ENCODE measurements at regions not wholly inside any gene's neighbourhood (a gene's known extent, or its start where the extent isn't known, plus 50 kb on each side); places are given as distances from the start of the nearest gene placed in this dataset.

DNA sequence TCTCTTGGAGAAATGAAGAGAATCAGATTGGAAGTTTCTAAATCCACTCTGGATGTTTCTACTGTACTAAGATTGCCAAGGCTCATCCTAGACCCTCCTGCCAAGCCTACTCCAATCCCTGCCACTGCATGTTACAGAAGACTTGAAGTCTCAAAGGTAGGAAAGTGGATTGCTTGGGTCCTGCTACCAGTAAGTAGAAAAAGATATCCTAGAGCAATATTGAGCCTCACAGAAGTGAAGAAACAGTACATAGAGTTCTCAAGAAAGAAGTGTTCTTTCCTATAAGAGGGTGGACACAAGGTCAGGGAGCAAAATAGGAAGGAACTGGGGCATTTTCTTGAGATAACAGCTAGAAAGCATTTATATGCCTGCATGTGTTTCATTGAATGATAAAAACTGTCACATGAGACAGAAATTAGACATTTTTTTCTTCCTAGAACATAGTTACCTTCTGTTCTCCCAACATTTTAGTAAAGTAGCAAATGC lies 232.9 kb downstream of the RBM43 start:
- DNase-seq, result no peak

GRCh38 chr2:151027151-151027550 lies 234.5 kb downstream of the RBM43 start:
- DNase-seq, result no peak

GRCh38 chr2:151025816-151026215 lies 235.8 kb downstream of the RBM43 start:
- DNase-seq, result no peak

- no peak for DNase-seq
Measured at GRCh38 chr2:151024696-151025251, 236.9 kb downstream of the RBM43 start.

- no peak for DNase-seq
Measured at GRCh38 chr2:151021747-151022452, 239.8 kb downstream of the RBM43 start.

- no peak for DNase-seq
Measured at GRCh38 chr2:151020411-151020810, 241.3 kb downstream of the RBM43 start.

DNA sequence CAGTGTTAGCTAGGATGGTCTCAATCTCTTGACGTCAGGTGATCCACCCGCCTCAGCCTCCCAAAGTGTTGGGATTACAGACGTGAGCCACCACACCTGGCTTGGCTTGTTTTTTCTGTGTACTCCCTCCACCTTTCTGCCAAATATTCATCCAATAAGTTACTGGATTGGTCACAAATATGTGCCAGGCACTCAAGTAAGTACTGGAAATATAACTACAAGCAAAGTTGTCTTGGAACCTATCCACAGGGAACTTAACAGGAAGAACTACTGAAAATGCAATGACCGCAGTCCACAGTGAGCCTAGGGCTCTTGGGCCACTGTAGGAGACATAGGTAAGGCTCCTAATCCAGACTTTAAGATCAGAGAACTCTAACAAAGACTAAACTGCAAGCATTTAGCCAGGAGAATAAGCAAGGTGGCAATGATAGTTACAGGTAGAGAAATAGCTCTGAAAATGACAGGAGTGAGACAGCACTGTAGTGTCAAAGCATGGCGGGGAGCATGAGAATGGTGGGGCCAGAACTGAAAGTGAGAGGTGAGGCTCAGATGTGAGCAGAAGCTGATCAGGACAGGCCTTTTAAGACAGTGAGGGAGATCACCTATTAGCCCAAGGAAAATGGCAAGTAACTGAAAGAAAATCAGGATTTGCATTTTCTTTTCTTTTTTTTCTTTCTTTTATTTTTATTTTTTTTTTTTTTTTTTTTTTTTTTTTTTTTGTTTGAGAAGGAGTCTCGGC lies 252.1 kb downstream of the RBM43 start:
- DNase-seq, result no peak

- DNase-seq, result peak; percentile 28
Measured at GRCh38 chr2:151007365-151007764, 254.3 kb downstream of the RBM43 start.

GRCh38 chr2:151002959-151003600 lies 258.6 kb downstream of the RBM43 start:
- no peak for DNase-seq

- DNase-seq, result no peak
Measured at GRCh38 chr2:150997702-150998440, 263.8 kb downstream of the RBM43 start.

- DNase-seq, result no peak
Measured at GRCh38 chr2:150997066-150997465, 264.6 kb downstream of the RBM43 start.

- DNase-seq, result no peak
Measured at GRCh38 chr2:150994076-150994475, 267.6 kb downstream of the RBM43 start.

- DNase-seq, result no peak
Measured at GRCh38 chr2:150989969-150990368, 271.7 kb downstream of the RBM43 start.

GRCh38 chr2:150985741-150986140 lies 275.9 kb downstream of the RBM43 start:
- no peak for DNase-seq

DNA sequence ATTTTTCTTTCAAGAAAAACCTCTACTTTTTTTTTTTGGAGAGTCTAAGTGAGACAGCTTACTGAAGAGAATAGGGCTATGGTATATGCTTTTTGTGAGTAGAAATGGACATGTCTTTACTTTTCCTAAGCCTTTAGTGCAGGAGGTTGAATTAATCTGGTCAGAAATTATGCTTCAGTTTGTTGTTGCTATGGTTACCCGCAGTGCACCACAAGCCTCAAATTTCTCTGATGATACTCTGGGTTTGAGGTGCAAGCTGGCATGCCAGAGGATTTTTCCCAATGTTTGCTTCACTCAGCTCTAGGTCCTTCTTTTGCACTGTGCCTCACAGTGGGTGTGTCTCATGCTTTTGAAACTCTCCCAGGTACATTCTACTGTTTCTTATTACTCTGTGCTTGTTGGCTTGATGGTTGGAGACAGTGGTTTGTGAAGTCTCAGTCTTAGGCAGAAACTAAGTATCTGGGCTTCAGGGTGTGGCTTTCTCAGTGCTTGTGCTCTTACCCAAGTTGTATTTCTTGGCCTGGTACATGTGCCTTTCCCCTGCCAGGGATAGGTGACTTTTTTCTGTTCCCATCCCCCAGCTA lies 278.3 kb downstream of the RBM43 start:
- no peak for DNase-seq

- DNase-seq, result no peak
Measured at GRCh38 chr2:150981826-150982225, 279.8 kb downstream of the RBM43 start.

DNA sequence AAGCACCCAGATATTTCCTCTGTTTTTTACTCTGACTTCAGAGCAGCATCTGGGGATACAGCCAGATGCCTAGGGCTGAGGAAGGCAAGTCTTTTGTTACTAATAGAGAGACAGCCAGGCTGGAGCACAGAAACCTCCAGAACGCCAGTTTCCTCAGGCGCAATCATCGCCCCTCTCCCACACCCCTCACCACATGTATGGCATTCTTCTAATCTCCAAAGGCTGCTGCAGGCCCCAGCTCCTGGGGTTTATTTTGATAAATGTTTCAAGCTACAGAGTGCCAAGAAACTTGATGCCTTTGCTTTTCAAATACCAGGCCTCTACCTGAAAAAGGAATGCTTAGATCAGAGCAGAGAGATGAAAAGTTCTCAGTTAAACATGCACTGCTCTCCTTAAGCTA lies 283.6 kb downstream of the RBM43 start:
- no peak for DNase-seq

DNA sequence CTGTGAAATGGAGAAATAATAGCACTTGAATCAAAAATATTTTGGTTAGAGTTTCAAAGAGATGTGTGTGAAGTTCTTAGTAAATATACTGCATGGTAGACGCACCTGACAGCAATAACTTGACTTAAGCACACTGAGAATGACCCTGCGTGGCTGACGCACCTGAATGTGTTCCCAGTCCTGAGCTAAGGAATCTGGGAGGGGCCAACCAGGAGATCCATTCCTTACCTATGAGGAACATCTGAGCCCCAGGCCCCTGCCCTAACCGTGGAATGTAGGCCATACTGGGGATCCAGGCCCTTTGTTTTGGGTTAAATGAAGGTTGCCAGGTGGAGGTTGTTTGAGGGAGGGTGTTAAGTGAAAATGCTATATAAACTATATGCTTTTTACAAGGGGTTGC lies 284.4 kb downstream of the RBM43 start:
- DNase-seq, result no peak

- DNase-seq, result no peak
Measured at GRCh38 chr2:150976604-150977003, 285.1 kb downstream of the RBM43 start.

DNA sequence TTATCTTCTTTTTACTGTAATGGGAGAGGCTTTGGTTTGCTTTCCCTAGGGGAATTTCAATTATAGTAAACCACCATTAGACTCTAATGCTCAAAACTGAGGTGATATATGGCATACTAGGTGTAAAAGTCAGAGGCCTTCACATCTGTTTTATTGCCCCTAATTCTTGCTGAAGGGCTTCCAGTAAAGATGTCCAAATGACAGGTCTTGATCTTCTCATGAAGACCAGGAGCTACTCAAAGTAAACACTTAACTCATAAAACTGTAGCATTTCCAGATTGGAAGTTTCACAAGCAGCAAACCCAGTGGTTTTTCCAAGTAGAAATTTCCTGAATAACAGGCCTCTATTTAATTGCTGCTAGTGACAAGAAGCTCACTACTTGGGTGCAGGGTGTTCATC lies 286.8 kb downstream of the RBM43 start:
- no peak for DNase-seq

GRCh38 chr2:150974234-150974633 lies 287.4 kb downstream of the RBM43 start:
- DNase-seq, result no peak

GRCh38 chr2:150971910-150972309 lies 289.8 kb downstream of the RBM43 start:
- DNase-seq, result no peak

DNA sequence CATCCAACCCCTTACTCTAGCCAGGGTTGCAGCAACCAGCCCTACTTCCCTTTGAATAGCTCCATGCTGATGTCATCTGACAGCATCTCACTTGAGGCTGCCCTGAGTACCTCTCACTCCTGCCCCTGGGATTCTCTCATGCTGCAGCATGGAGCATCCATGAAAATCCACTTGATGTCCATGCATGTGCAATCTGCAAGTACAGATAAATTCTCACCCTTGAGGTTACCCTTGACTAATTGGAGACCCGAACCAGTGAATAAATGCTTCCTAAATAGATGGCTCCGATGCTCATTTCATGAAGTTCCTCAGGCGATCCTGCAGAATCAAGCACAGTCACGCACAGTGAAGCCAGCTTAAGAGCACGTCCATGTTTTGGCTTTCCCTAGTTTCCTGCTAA lies 298.3 kb downstream of the RBM43 start:
- no peak for DNase-seq
